KOPT-K1 (cell line): ENCODE measurements at regions not wholly inside any gene's neighbourhood (a gene's known extent, or its start where the extent isn't known, plus 50 kb on each side); places are given as distances from the start of the nearest gene placed in this dataset.

ENCODE experiments used
- H3K27ac ChIP-seq: fragments of 200-600 bp; sonication (generic); 2 replicates; pipeline ENCODE4 v1.5.1; 2016; ENCODE audit warnings: antibody characterized with exemption, mild to moderate bottlenecking, low read depth, low read length; ENCODE audit not compliant: poor library complexity, severe bottlenecking
- H3K36me3 ChIP-seq: fragments of 200-600 bp; sonication (generic); 2 replicates; pipeline ENCODE4 v1.5.1; 2017; ENCODE audit warnings: antibody characterized with exemption, mild to moderate bottlenecking, low read length, moderate library complexity; ENCODE audit not compliant: insufficient read depth
- H3K9me3 ChIP-seq: fragments of 200-600 bp; sonication (generic); 2 replicates; pipeline ENCODE4 v1.5.1; 2017; ENCODE audit warnings: antibody characterized with exemption, low read length, mild to moderate bottlenecking; ENCODE audit not compliant: insufficient read depth, poor library complexity, severe bottlenecking

- no peak overlapping the region for H3K27ac ChIP-seq
- no peaks in the 10 kb centered on the region for H3K36me3 ChIP-seq
- no peaks in the 10 kb centered on the region for H3K9me3 ChIP-seq
Observed at GRCh38 chr5:109956884-109957283, 267.2 kb downstream of the MAN2A1 start.

GRCh38 chr5:109958082-109958481, 268.4 kb downstream of the MAN2A1 start:
- no peak overlapping the region for H3K27ac ChIP-seq
- no peaks in the 10 kb centered on the region for H3K36me3 ChIP-seq
- H3K9me3 ChIP-seq: no peaks in the 10 kb centered on the region

GRCh38 chr5:109959652-109960051, 269.9 kb downstream of the MAN2A1 start:
- Histone ChIP-seq H3K36me3 (no peaks in the 10 kb centered on the region), H3K9me3 (no peaks in the 10 kb centered on the region), H3K27ac (no peak overlapping the region)

- H3K36me3 ChIP-seq: no peaks in the 10 kb centered on the region
- no peaks in the 10 kb centered on the region for H3K9me3 ChIP-seq
- no peak overlapping the region for H3K27ac ChIP-seq
Observed at GRCh38 chr5:109961751-109962150, 272.0 kb downstream of the MAN2A1 start.

- H3K27ac ChIP-seq: no peak overlapping the region
- no peaks in the 10 kb centered on the region for H3K9me3 ChIP-seq
- H3K36me3 ChIP-seq: no peaks in the 10 kb centered on the region
Observed at GRCh38 chr5:109962882-109963603, 273.3 kb downstream of the MAN2A1 start.

GRCh38 chr5:109964136-109964535, 274.4 kb downstream of the MAN2A1 start:
- Histone ChIP-seq H3K9me3 (no peaks in the 10 kb centered on the region), H3K27ac (no peak overlapping the region), H3K36me3 (no peaks in the 10 kb centered on the region)

GRCh38 chr5:109965634-109966033, 275.9 kb downstream of the MAN2A1 start:
- Histone ChIP-seq H3K36me3 (no peaks in the 10 kb centered on the region), H3K27ac (no peak overlapping the region), H3K9me3 (no peaks in the 10 kb centered on the region)

GRCh38 chr5:109971968-109972367, 282.2 kb downstream of the MAN2A1 start:
- Histone ChIP-seq H3K27ac (no peak overlapping the region), H3K36me3 (no peaks in the 10 kb centered on the region), H3K9me3 (no peaks in the 10 kb centered on the region)

GRCh38 chr5:109981979-109982378, 292.3 kb downstream of the MAN2A1 start:
- Histone ChIP-seq H3K27ac (no peak overlapping the region), H3K9me3 (no peaks in the 10 kb centered on the region), H3K36me3 (no peaks in the 10 kb centered on the region)

- Histone ChIP-seq H3K36me3 (no peaks in the 10 kb centered on the region), H3K27ac (no peak overlapping the region), H3K9me3 (no peaks in the 10 kb centered on the region)
Observed at GRCh38 chr5:109982966-109983534, 293.3 kb downstream of the MAN2A1 start.

- no peak overlapping the region for H3K27ac ChIP-seq
- H3K36me3 ChIP-seq: no peaks in the 10 kb centered on the region
- H3K9me3 ChIP-seq: no peaks in the 10 kb centered on the region
Observed at GRCh38 chr5:109986726-109987125, 297.0 kb downstream of the MAN2A1 start.

- no peak overlapping the region for H3K27ac ChIP-seq
- no peaks in the 10 kb centered on the region for H3K36me3 ChIP-seq
Observed at GRCh38 chr5:109987355-109987754, 297.6 kb downstream of the MAN2A1 start.

GRCh38 chr5:109987970-109988369, 298.2 kb downstream of the MAN2A1 start:
- no peaks in the 10 kb centered on the region for H3K36me3 ChIP-seq
- H3K9me3 ChIP-seq: no peaks in the 10 kb centered on the region
- no peak overlapping the region for H3K27ac ChIP-seq

More at GRCh38 chr5:109987355-109987754, 297.6 kb downstream of the MAN2A1 start:
- H3K9me3 ChIP-seq: no peaks in the 10 kb centered on the region

- no peak overlapping the region for H3K27ac ChIP-seq
- H3K9me3 ChIP-seq: no peaks in the 10 kb centered on the region
- no peaks in the 10 kb centered on the region for H3K36me3 ChIP-seq
Observed at GRCh38 chr5:109989161-109989560, 299.4 kb downstream of the MAN2A1 start.

- Histone ChIP-seq H3K27ac (no peak overlapping the region), H3K36me3 (no peaks in the 10 kb centered on the region), H3K9me3 (no peaks in the 10 kb centered on the region)
Observed at GRCh38 chr5:109989994-109990722, 300.4 kb downstream of the MAN2A1 start.
